ENCODE measurements at regions not wholly inside any gene's neighbourhood (a gene's known extent, or its start where the extent isn't known, plus 50 kb on each side); places are given as distances from the start of the nearest gene placed in this dataset.

DNA sequence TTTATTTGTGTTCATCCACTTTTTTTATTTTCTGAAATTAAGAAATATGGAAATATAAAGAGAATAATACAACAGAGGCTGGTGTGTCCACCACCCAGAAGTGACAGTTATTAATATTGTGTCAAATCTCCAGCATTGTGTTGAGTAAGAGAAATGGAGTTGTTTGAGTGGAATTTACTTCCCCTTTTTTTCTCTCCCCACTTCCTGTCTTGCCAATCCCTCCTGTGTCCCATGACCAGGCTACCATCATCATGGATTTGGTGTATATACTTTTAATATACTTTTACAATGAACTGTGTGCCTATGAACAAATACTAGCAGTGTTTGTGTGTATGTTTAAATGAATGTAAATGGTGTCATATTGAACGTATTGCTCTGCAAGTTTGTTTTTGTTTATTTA, 276.9 kb upstream of the SKOR2 start:
- no peak for DNase-seq

GRCh38 chr18:47526147-47526546, 274.7 kb upstream of the SKOR2 start:
- no peak for DNase-seq

DNA sequence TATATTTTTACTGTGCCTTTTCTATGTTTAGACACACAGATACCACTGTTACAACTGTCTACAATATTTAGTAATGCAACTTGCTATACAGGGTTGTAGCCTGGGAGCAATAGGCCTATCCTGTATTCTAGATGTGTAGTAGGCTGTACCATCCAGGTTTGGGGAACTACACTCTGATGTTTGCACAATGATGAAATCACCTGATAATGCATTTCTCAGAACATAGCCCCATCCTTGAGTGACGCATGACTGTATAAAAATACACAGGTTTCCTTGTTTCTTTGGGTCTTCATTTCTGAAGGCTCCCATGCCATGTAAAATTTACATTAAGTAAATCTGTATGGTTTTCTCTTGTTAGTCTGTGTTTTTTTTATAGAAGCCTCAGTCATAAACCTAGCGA, 270.9 kb upstream of the SKOR2 start:
- DNase-seq = no peak

- no peak for DNase-seq
These were observed 268.8 kb upstream of the SKOR2 start for GRCh38 chr18:47520263-47520662.

DNA sequence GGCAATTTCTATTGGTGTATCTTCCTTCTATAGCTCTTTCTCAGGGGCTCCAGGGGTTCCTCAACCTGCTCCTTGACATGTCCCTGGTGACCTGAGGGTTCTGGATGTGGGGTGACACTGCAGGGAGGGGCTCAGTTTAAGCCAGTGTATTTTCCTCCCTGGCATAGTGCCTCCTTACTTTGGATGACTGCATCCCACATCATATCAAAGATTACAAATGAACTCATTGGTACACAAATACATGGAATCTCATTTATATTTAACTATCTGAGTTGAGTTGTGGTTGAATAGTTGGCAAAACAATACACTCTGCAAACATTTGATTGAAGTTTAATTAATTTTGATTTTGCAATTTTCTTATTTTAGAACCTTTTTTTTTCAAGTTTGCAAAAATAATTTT, 268.2 kb upstream of the SKOR2 start:
- DNase-seq = no peak

- DNase-seq = no peak
These were observed 267.8 kb upstream of the SKOR2 start for GRCh38 chr18:47519277-47519676.

- no peak for DNase-seq
These were observed 262.2 kb upstream of the SKOR2 start for GRCh38 chr18:47513614-47514013.

DNA sequence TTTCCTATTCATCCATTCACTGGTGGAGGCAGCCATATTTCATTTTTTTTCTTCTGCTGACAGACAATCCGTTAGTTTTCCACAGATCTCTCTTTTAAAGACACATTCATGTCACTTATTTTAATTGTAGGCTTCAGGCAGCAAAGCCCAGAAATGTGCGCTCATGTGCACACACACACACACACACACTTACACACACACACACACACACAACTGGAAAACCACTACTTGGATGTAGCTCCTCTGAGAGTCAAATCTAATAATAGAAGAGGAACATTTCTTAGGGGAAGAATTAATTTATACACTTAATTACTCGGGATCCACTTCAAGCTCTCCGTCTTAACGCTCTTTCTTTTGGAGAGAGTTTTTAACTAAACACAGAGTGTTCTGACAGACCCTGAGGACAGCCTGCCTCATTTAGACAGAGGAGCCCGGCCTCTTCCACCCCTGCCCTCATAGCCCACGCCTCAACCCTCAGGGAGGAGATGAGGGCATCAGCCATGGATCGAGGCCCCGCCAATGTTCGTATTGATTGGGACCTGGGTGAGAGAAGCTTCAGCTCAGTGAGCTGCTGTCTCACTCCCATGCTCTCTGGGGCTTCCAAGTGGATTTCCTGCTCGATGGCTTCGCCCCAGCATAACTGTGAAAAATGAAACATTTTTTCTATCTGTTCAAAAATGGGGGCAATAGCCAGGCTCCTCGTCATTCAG, 261.4 kb upstream of the SKOR2 start:
- no peak for DNase-seq

DNA sequence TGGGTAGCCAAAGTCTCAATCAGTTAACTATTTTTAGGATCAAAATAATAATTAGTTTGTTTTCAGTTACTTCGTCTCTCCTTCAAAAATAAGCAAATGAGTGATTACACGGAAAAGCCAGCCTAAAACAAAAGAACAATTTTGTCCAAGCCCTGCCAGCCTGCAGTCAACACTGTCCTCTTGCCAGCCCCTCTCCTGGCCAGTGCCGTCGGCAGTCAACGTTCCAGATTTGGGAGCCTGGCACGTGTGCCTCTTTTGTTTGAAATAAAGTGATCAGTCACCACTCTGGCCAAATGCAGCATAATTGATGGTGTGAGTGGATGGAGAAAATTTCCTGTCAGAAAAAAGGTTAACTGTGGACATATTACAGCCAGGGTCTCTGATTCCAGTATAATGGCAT, 260.6 kb upstream of the SKOR2 start:
- DNase-seq = no peak

GRCh38 chr18:47510831-47511230, 259.4 kb upstream of the SKOR2 start:
- no peak for DNase-seq

DNA sequence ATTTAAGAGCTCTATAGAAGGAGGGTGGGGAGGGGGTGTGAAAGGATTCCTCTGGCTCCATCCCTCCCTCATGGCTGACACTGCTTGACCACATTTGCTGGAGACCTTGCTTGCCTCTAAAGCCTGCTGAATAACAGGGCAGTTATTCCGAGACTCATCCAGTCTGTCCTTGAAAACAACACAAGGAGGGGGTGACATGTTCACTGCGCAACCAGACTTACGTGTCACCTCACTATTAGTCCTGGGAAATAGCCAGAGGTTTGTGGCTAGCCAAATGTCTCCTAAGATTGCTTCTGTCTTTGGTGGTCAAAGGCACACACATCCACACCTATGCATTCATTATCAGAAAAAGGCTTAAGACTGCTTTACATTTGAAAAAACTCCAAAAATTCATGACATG, 256.2 kb upstream of the SKOR2 start:
- DNase-seq = no peak

GRCh38 chr18:47506897-47507296, 255.4 kb upstream of the SKOR2 start:
- no peak for DNase-seq

DNA sequence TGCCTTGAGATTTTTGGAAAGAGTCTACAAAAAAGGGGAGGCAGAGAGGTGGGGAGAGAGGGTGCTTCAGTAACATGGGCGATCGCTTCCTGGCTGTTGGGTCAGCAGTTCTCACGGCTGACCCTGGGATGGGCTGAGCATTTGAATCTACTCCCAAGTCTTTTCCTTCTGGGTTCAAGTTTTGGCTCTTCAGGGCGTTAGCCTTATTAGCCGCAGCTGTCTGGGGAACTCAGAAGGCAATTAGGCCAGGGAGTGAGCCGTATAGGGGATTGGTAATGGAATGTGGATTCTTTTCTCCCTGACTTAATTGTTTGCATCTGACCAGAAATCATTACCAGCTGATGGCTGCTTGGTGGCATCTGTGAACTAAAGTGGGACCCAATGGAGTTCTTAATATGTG, 250.5 kb upstream of the SKOR2 start:
- DNase-seq = no peak

DNA sequence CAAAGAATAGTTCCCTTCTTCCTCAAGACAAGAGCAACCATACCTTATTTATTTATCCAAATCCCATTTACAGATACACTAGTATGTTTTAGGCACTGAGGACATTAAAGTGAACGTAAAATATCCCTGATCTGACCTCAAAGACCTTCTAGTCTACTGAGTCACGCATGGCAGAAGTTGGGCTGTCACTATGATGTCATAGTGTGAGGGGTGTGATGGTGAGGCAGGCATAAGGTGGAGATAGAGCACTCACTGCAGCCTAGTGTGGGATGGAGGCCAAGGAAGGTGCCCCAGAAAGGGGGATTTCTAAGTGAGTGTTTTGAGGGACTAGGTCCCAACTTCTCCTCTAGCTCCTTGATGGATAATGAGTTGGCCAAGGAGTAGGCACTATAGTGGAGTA, 249.5 kb upstream of the SKOR2 start:
- DNase-seq = no peak

GRCh38 chr18:47492691-47493090, 241.2 kb upstream of the SKOR2 start:
- no peak for DNase-seq

- DNase-seq = no peak
These were observed 239.4 kb upstream of the SKOR2 start for GRCh38 chr18:47490882-47491281.

GRCh38 chr18:47485221-47485797, 233.8 kb upstream of the SKOR2 start:
- DNase-seq = no peak

GRCh38 chr18:47484068-47484467, 232.6 kb upstream of the SKOR2 start:
- DNase-seq = no peak

DNA sequence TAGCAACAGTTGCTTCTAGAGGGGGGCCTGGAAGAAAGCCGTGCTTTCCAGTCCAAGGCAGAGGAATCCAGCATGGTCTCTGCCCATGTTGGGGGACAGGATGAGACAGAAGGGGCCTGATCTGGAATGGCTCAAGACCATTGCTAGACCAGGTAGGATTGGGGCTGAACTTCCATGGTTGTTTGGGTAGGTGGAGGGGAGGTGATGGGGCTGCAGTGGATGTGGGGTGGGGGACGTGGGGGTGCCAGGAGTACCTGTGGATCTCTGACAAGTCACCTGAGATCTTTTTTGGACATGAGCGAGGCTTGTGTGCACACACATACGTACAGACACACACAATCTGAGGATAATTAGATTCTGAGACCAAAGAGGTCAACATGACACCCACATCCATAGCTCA, 228.7 kb upstream of the SKOR2 start:
- no peak for DNase-seq

GRCh38 chr18:47471784-47472183, 220.3 kb upstream of the SKOR2 start:
- DNase-seq = no peak

DNA sequence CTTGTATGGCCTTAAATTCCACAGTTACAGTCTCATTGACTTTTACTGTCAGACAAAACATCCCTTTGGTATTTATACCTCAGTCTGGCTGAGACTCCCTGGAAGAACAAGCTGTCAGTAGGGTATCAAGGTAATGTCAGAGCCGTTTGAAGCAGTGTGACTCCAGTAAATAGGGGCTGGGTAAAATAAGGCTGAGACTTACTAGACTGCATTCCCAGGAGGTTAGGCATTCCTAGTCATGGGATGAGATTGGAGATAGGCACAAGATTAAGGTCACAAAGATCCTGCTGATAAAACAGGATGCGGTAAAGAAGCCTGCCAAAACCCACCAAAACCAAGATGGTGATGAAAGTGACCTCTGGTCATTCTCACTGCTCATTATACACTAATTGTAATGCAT, 219.5 kb upstream of the SKOR2 start:
- no peak for DNase-seq

GRCh38 chr18:47469576-47469975, 218.1 kb upstream of the SKOR2 start:
- DNase-seq = no peak

GRCh38 chr18:47461977-47462376, 210.5 kb upstream of the SKOR2 start:
- no peak for DNase-seq

GRCh38 chr18:47461406-47461948, 210.0 kb upstream of the SKOR2 start:
- no peak for DNase-seq

DNA sequence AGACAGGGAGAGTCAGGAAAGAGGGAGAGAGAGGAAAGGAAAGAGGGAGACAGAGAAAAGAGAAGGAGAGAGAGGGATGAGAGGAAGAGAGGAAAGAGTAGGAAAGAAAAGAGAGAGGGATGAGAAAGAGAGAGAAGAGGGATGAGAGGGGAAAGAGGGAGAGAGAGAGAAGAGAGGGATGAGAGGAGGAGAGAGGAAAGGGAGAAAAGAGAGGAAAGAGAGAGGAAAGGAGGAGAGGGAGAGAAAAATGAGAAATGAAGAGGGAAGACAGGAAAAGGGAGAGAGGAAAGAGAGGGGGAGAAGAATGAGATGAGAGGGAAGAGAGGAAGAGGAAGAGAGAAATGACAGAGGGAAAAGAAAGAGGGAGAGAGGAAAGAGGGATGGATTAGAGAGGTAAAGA, 207.0 kb upstream of the SKOR2 start:
- DNase-seq = no peak

All from NCI-H1436 treated with DMSO at 0.1 percent for 48 hours (cell line).